AG04450 (cell line): ENCODE measurements at regions not wholly inside any gene's neighbourhood (a gene's known extent, or its start where the extent isn't known, plus 50 kb on each side); places are given as distances from the start of the nearest gene placed in this dataset.

Experiments used
- CTCF ChIA-PET: fragments of 300-600, 350-600 bp; formaldehyde crosslinking; extraction: SDS; loops from one replicate; lab custom pipeline; 2022; ENCODE audit warnings: antibody characterized with exemption, inconsistent platforms; lab: Charles Lee
- POLR2A ChIA-PET: fragments of 350-600 bp; formaldehyde crosslinking; extraction: SDS; loops from one replicate; lab custom pipeline; 2021; ENCODE audit warnings: antibody characterized with exemption, inconsistent platforms; lab: Yijun Ruan, JAX
- DNase-seq: peaks from one replicate; pipeline ENCODE4 v3.0.0-alpha.2; 2011; ENCODE audit warnings: low read depth, low spot score
- H3K27ac ChIP-seq: one replicate; pipeline ENCODE4 v1.5.1; 2012; ENCODE audit warnings: low read depth, low read length, control low read depth
- H3K27me3 ChIP-seq: one replicate; pipeline ENCODE4 v1.6.0; 2012; ENCODE audit warnings: low read length; ENCODE audit not compliant: control insufficient read depth, insufficient read depth
- H3K4me3 ChIP-seq: 2 replicates; pipeline ENCODE4 v1.5.1; 2011; ENCODE audit warnings: mild to moderate bottlenecking, low read depth, low read length, control low read depth
- H3K9me3 ChIP-seq: 2 replicates; pipeline ENCODE4 v1.5.1; 2012; ENCODE audit warnings: low read length; ENCODE audit not compliant: control insufficient read depth, insufficient read depth
- CTCF ChIP-seq: IDR thresholded peaks from 2 replicates; pipeline ENCODE4 v1.5.1; 2011; ENCODE audit warnings: low read depth, low read length, control low read depth, inconsistent platforms

DNA sequence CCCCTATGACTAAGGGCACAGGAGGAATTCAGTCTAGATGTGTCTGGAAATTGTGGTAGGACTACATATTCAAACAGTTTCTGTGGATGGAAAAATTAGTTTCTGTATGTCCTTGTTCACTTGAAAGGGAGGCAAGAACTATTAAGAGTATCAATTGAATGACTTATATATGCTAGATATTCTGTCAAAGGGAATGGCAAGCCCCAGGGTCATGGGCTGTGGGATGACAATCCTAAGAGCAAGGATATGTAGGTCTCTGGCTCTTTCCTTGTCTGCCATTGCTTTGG, 383.5 kb upstream of the B3GALT2 start:
- POLR2A ChIA-PET: no interaction called here
- CTCF ChIA-PET: no interaction called here
- H3K4me3 ChIP-seq: no peak overlapping the region

DNA sequence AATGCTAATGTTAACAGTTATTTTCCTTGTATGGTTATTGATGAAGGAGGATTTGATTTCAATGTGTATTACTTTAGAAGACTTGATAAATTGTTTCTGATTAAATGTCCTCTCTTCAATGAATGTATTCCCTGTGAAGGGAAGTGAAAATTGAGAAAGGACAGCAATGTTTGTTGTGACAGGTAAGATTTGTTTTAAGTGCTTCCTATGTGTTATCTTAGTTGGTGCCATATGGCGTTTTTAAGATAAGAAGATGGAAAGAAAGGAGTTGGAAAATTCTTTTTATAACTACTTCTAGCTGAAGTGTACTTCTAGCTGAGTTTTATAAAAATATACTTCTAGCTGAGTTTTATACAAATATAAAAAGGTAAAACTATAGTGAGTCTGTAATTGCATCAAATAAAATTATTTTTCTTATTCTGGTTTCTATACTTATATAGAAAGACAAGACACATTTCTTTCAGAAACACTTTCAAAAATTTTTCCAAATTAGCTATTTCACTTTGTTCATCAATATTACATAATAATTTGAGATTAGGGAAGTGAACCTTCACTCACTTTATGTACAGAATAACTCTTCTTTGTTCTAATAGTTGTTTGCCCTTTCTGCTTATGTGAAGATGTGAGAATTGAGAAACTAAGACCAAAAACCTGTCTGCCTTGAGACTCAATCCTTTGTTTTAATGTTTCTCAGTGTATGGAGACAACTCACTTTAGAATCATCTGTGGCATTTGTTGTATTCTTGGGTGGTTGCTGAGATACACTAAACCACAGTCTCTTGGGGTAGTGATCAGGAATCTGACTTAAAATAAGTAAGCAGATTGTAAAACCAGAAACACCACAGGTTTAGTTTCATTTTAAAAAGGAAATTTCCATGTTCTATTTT, 382.9 kb upstream of the B3GALT2 start:
- Histone ChIP-seq H3K4me3 (no peak overlapping the region), H3K27me3 (no peaks in the 10 kb centered on the region), H3K9me3 (no peaks in the 10 kb centered on the region), H3K27ac (no peak overlapping the region)
- ChIA-PET POLR2A (no interaction called here), CTCF (no interaction called here)
- no peak for TF ChIP-seq CTCF
- DNase-seq: peak; percentile 54

More for the DNA sequence above, 383.5 kb upstream of the B3GALT2 start:
- Histone ChIP-seq H3K27me3 (no peaks in the 10 kb centered on the region), H3K27ac (no peak overlapping the region), H3K9me3 (no peaks in the 10 kb centered on the region)
- no peak for DNase-seq
- TF ChIP-seq CTCF: no peak

DNA sequence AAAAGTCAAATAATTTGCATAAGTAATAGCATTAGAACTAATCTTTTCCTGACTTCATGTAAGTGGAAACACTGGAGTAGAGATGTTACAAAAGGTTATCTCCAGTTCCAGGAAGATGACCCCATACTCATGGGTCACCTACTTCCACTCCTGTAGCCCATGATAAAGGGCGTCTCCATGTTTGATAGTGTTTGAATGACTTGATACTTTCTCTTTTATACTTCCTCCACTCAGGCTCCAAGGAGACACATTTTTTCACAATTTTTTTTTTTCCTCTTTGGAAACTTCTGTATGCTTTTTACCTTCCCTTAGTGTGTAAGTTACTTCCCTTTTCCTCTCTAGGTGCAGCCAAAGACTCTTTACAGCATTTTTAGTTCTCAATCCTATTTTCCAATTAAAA, 382.1 kb upstream of the B3GALT2 start:
- H3K9me3 ChIP-seq: no peaks in the 10 kb centered on the region
- no peaks in the 10 kb centered on the region for H3K27me3 ChIP-seq
- no peak for DNase-seq
- H3K27ac ChIP-seq: no peak overlapping the region
- H3K4me3 ChIP-seq: no peak overlapping the region
- ChIA-PET POLR2A (no interaction called here), CTCF (interaction anchor here (1.2 kb wide), 1 partner anchor 29 kb away, joined by 3 read pairs; no protein-coding TSS in a partner anchor)
- no peak for TF ChIP-seq CTCF

- Histone ChIP-seq H3K9me3 (no peaks in the 10 kb centered on the region), H3K27ac (no peak overlapping the region), H3K4me3 (no peak overlapping the region), H3K27me3 (no peaks in the 10 kb centered on the region)
- DNase-seq: no peak
- ChIA-PET POLR2A (no interaction called here), CTCF (interaction anchor here (1.2 kb wide), 1 partner anchor 29 kb away, joined by 3 read pairs; no protein-coding TSS in a partner anchor)
- TF ChIP-seq CTCF: no peak
These were observed 381.5 kb upstream of the B3GALT2 start for GRCh38 chr1:193567937-193568336.

DNA sequence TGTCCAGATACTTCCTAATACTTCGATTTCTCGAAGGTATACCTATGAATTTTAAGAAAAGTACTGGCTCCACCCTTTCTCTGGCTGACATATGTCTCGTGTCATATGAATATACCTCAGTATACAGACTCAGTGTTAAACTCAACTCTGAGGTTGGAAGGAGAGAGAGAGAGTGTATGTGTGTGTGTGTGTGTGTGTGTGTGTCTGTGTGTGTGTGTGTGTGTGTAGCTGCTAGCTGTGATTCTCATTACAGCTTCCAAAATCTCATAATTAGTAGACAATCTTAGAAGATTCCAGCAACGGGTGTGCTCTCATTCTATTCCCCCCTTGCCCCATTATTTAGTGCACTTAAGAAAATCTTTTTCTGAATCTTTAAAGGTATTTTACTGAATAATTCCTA, 380.3 kb upstream of the B3GALT2 start:
- ChIA-PET POLR2A (interaction anchor here (0.5 kb wide), 1 partner anchor 285 kb away, joined by 3 read pairs; no protein-coding TSS in a partner anchor), CTCF (no interaction called here)
- Histone ChIP-seq H3K9me3 (no peaks in the 10 kb centered on the region), H3K27ac (no peak overlapping the region), H3K27me3 (no peaks in the 10 kb centered on the region), H3K4me3 (no peak overlapping the region)
- no peak for TF ChIP-seq CTCF
- no peak for DNase-seq
